GM11168 (cell line): ENCODE measurements at regions not wholly inside any gene's neighbourhood (a gene's known extent, or its start where the extent isn't known, plus 50 kb on each side); places are given as distances from the start of the nearest gene placed in this dataset.

Source experiments
- in situ Hi-C: fragments of 300-500 bp; cut with MboI; formaldehyde crosslinking; loops from one replicate; pipeline ENCODE4 v1.12.0; 2022; ENCODE audit warnings: low sequenced_read_pairs; ENCODE audit not compliant: unreplicated experiment

DNA sequence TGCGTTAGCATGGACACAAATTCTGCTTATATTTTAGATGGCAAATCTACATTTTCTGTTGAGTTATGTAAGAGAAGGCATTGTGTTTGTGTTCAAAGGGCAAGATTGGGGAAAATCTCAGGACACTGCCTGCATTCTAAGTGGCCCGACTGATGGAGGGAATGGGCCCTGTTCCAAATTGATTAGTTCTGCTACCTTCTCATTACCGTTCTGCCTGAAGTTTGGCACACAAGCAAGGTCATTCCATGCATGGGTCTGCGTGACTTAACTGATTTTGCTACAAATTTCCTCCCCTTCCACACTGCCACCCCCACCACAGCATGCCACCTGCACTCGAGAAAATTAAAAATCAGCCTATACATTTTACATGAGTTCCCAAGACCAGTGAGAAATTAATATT, 409.9 kb downstream of the BRINP1 start:
- in situ Hi-C loops: no loop called here

DNA sequence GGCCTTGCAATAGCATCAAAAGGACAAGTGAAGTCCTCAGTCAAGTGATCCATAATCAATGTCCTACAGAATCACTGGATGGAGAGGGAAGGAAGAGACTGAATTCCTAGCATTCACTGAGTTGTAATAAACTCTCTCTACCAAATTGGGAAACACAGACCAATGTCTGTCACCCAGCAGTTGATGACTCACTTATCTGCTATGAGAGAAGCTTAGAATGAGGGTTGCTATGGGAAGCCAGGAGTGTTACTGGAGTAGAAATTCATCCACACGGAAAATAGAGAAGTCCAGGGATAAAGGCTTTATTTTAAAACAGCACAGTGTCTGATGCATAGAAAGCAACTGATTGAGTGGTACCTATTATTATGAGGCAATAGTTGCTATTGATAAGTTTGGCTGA, 407.4 kb downstream of the BRINP1 start:
- in situ Hi-C loops: no loop called here

DNA sequence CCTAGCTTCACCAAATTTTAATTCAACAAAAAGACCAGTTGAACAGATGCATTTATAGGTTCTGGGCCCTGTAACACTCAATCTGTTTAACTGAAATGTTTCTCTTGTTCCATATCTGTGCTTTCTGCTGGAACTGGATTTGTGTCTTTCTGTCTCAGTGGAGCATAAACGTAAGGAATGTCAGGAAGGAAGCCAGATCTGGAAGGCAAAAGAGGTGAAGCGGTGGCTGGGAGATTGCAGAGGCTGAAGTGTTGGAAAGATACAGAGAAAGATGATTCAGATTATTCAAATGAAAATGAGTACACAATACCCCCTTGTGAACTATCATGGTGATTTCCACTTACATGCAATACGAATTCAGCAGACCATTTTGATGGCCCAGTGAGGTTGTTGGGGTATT, 406.8 kb downstream of the BRINP1 start:
- in situ Hi-C loops: no loop called here

DNA sequence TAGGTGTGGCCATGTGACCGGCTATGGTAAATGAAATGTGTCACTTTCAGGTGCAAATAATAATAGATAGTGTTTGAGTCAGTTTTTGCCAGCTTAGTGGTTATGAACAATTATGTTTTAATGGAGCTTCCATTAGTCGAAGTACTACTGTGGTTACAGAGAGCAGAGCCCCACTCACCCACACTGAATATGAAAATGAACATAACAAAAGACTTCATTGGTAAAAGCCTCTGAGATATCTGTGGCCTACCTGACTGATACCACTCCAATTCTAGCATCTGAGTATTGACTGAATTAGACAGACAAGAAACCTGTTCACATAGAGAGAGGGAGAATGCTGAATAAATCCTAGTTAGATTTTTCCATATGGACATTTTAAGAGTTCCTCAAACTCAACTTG, 405.6 kb downstream of the BRINP1 start:
- in situ Hi-C loops: no loop called here

DNA sequence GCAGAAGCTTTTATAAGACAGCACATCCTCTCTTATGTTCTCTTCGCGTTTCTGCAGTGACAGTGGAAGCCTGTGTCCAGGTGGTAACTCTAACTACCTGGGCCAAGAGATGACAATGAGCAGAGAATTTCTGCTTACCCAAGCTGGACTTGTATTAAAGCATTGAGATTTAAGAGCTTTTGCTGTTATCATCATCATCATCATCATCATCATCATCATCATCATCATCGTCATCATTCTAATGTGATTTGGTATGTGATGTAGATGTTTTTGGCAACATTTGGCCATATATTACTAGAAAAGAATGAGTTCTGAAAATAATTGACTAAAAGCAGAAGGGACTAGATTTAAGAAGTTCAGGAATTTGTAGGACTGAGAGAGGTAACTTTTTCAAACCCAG, 401.3 kb downstream of the BRINP1 start:
- in situ Hi-C loops: no loop called here

DNA sequence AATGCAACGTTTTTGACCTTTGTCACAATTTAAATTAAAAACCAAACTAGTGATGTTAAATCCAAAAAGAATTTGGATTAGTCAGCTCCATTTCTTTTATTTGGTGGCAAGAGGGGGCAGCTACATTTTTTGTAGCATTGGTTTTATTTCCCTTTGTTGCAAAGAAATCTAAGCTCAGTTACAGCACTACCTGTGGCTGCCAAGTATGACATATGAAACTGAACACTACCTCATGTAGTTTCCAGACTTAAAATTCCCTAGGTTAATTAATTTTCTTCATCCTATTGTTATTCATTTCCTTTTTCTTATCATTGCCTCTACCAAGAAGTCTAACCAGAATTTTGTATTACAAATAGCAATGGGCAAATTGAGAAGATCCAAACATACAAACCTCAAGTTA, 393.5 kb downstream of the BRINP1 start:
- in situ Hi-C loops: no loop called here

DNA sequence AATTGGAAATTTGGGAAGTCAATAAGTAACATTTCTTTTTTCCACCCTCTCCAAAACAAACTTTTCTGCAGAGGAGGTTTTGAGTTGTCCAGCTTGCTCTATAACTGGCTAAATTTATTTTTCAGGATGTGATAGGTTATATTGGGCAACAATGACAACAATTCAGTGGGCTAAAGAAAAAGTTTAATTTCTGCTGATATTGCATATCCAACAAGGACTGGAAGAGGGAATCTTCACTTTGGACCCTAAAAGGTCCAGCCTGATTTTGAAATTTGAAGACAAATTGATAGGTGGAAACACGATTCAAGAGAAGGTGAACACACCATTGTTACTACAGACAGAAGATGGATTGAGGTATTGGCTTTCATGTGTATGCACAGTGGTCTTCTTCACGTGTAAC, 393.1 kb downstream of the BRINP1 start:
- in situ Hi-C loops: no loop called here

DNA sequence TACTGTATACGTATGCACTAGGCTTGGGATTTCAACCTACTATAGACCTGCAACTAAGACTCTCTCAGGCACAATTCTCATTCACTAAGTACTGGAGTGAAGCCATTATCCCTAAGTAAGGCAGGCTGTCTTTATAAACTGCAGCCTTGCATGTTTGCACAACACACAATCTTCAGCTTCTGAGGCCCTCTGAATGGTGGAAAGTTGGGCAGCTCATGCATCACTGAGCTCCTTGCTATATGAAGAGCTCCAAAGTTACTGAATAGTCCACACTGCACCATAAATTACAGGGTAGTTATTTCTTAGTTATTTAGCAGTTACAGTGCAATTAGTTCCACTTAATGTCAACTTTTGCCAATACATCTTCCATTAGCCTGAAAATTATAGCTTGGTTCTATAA, 384.6 kb downstream of the BRINP1 start:
- in situ Hi-C loops: no loop called here

DNA sequence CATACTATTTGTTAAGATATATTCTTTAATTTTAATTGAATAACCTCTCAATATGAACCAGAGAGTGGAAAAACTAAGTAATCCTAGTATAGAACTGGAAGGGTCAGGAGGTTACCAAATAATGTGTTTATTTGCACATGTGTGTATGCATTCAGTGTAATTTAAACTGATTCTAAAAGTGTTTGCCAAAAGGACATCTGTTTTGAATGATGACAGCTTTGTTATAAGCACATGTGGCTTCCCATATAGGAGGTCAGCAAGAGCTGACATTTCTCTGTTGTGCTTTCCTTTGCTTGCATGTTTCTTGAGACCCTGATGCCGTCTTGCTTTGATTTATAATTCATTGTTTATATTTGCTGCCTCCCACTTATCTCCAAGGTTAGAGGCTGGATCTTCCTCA, 383.4 kb downstream of the BRINP1 start:
- in situ Hi-C loops: no loop called here

DNA sequence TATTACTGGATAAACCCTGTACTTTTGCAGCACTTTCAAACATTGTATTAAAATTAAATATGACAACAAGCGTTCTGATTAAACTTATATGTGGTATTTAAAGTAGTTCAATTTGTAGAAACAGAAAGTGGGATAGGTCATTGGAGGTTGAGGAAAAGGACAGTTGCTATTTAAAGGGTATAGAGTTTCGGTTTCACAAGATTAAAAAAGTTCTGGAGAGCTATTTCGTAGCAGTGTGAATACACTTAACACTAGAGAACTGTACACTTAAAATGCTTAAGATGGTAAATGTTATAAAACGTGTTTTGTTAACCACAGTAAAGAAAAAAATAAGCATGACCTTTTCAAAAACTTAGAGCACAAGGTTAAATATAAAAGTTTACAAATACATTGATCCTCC, 382.1 kb downstream of the BRINP1 start:
- in situ Hi-C loops: no loop called here

DNA sequence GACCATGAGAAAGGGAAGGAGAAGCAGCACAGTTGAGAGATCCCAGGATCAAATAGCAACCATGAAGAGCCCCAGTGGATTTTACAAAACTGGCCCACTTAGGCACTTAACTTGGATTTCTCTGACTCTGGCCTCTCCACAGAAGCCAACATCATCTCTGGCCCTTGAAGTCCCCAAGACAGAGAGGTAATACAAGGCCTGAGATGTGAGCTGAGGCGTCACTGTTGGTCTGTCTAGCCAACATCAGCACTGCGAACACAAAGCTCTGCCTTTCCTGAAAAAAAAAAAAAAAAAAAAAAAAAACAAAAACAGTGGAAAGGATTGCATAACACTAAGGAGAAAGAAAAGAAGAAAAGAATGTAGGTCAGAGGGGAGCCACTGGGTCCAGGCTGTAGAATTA, 378.3 kb downstream of the BRINP1 start:
- in situ Hi-C loops: no loop called here

DNA sequence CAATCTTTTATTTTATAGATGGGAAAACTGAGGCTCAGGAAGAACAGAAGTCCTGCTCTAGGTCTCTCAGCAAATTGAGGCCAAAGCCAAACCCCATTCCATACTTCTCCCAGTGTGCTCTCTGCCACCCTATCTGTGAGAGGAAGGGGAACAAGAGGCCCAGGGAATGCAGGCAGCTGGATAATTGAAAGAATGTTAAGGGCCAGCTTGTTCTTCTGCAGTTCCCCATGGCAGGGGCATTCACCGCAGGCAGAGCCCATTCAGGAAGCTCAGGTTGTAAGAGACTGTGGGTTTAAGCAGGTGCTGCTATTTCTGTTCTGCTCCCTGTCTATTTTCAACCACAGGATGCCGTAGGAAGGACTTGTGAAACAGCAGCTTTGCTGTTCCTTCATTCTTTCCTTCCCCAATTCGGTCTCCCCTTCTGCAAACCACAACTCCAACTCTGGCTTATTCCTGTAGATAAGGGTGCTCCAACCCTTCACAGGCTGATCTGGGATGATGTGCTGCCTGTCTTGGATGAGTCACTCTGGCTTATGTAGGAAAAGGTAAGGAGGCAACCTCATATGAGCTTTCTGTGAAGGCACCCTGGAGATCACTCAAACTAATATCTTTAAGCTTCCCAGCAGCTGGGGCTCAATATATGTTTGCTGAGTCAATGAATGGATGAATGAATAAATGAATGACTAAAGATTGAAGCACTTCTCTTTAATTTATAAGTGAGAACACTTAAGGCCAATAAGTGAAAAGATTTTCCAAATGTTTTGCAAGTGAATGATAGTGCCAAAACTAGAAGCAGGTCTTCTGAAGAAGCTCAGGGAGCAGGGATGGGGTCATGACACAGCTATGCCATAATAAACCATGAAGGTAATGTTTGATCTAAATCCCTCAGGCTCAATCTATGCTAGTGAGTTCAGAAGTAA, 377.6 kb downstream of the BRINP1 start:
- in situ Hi-C loops: no loop called here

DNA sequence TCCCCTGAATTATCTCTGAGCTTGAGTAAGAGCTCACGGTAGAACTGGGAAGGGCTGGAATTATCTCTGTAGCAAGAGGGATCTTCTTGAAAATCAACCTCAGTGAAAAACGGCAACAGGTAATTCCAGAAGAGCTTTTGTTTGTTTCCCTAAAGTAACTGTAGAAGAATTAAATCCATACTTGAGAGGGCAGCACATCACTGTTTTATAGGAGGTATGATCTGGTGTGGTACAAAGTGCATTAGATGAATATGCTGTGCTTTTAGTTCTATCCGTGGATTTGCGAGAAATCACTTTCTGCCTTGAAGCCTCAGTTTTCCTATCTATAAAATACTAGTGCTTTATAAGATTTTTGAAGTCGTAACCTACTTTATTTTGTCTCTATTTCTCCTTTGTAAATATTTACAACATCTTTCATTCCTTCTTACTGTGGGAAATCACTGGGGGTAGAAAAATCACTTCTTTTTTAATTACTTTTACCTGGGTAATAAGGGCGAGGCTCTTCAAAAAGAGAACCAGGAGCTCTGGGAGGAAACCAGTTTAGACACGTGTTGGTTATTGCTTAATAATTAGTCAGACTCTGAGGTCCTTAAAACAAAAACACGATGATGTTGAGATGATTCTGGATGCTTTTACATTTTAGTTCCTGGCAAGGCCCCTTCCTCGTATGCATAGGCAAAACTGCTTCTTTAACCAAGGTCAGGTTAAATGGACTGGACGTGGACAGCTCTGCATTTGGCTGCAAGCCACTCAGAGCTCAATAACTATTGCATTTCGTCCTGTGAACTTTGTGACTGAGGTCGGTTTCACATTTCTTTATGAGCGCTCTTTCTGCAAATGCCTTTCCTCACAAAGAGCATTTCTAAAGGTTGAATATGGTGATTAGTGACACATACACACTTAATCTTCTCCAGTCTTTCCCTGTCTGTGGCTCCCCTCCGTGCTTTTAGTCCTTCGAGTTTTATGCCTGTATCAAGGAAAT, 376.1 kb downstream of the BRINP1 start:
- in situ Hi-C loops: no loop called here

DNA sequence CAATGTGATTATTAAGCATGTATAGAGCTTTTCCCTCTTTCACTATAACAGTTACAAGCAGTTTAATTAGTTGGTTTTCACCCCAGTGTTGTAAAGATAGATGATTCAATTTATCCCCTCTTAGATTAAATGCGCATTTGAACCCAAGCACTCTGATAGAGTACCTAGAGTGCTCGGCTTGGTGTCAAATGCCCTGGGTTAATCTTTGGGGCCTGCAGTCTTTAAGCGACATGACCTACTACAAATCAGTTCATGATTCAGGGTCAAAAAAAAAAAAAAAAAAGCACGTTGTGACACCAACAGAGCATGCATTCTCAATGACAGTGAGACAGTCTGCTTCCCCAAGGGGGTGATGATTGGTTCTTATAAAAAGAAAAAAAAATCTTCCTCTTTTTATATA, 375.3 kb downstream of the BRINP1 start:
- in situ Hi-C loops: no loop called here

DNA sequence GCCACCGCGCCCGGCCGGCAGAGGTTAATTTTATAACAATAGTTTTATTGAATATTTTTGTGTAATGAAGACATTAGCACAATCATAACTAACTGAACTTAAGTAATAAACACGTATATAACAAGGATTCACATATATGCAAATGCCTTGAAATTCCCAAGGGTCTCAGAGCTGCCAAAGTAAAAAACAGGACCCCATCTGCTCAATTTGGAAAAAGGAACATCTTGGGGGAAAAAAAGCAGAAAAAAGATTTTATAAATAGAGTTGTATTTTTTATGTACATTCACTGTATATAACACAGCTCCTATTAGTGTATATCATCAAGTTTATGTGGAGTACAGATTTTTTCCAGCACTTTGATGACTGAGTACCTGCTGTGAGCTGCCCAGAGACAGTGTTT, 366.7 kb downstream of the BRINP1 start:
- in situ Hi-C loops: no loop called here

DNA sequence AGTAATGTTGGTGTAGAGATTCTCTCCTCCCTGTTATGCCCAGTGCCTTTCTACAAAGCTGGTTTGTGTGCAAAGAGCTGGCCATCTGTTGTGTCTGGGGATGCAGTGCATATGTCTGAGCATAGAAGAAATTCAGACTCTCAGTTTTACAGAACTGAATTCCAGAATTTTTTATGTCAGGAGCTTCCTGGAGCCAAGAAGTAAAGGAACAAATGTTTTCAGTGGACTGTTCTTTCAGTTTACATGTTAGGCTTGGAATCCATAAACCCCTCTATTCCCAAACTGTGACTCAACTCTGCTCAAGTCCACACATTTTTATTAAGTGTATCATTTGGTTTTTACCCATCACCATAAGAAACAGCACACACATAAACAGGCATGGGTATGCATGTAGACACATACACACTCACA, 366.0 kb downstream of the BRINP1 start:
- in situ Hi-C loops: no loop called here

DNA sequence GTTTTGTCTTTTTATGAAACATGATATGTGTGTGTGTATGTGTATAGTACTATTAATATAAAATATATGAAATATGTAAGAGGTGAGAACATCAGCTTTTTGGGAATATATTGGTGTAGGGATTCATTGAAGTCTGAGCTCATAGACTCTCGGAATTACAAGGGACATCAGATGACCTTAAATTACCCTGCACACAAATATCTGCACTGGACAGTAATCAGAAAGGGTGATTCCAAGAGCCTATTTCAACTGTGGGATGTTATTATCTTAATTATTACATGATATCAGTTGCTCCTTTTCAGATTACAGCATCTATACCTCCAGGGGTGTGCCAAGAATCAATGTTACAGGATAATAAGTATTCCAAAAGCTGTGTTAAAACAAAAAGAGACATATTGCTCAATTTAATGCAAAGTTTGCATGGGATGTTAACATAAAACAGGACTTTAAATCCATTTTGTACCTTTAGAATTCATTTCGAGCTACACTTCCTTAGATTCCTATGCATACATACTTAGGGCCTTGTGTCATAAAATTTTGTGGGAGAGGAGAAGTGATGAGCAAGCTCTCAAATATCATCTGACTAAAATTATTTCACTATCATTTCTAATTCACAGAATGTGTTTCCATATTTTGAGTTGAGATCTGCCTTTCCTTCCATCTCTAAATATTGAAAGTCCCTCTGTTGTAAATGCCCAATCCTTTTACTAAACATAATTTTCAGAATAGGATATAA, 365.2 kb downstream of the BRINP1 start:
- in situ Hi-C loops: no loop called here

DNA sequence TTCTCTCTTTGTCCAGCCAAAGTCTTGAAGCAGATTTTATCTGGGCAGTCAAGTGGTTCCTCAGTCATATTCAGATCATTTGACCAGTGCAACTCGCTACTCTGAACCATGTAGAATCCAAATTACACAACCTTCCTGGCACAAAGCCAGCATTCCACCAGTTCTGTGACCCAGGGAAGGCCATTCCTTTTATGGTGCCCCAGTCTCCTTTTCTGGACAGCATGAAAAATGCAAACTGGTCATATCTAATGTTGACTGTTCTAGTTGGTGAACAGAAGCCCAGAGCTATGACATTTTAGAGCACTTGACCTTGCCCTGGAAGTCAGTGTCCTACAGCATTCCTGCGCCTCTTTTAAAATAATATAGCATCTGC, 364.6 kb downstream of the BRINP1 start:
- in situ Hi-C loops: no loop called here

DNA sequence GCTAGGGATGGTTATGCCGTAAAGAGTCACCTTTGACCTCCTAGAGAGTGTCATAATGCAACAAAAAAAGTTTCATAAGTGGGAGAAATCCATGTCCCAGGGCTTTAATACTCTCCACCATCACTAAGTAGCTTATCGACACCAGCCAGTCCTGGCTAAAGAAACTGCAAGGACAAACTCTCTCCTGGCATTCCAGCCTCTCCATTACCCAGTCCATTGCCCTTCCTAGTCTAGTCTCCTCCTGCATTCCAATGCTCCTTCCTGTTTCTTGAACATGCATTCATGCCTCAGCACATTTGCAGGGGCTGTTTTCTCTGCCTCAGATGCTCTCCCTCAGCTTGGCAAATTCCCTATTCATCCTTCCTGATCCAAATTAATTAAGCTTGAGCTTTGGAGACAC, 364.1 kb downstream of the BRINP1 start:
- in situ Hi-C loops: no loop called here

DNA sequence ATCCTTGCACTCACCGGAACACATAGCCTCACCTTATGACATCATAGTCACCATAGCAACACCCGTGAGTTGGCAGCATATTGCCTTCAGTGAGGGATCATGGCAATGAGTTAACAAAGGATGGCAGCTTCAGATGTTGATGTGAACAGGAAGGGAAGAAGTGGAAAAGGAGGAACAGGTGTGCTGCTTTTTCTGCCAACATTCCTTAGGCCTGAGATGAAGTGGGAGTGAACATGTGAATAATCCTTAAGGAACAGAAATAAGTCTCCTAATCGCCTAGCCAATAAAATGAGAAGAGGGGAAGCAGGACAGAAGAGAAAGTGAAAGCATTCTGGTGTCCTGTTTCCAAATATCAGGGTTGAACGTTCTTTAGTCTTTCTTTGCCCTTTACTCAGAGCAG, 360.0 kb downstream of the BRINP1 start:
- in situ Hi-C loops: no loop called here

DNA sequence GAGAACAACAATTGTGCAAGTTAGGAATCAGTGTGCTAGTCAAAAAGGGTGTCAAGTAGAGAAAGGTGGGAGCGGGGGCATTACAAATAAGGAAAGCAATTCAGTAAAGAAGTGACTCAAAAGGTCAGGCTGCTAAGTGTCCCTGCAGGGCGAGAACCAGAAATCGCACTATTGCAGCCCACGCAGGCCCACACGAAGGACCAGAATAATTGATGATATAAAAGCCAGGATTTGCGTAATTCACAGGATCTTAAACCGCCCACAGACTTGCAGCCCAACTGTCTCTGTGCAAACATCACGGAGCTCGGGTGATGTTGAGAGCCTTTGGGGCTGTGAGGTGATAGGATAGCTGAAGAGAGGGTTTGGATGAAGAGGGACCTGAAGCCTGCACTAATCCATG, 349.0 kb downstream of the BRINP1 start:
- in situ Hi-C loops: no loop called here
